Parathyroid adenoma (tissue), 2 donors: ENCODE measurements at regions not wholly inside any gene's neighbourhood (a gene's known extent, or its start where the extent isn't known, plus 50 kb on each side); places are given as distances from the start of the nearest gene placed in this dataset.
"Not testable (repeated sequence)": the region's sequence is repeated elsewhere in the genome, so short reads cannot be mapped to it uniquely, and the experiment has no call there.

Source experiments
- H2AFZ ChIP-seq: fragments of 300-600 bp; sonication (generic); one replicate; pipeline ENCODE4 v1.7.0; 2017; ENCODE audit warnings: antibody characterized with exemption, mild to moderate bottlenecking
- H3K27ac ChIP-seq: fragments of 300-600 bp; sonication (generic); one replicate; pipeline ENCODE4 v1.7.0; 2017
- H3K27me3 ChIP-seq: fragments of 300-600 bp; sonication (generic); one replicate; pipeline ENCODE4 v1.7.0; 2017; ENCODE audit warnings: low read length; ENCODE audit not compliant: control insufficient read depth, insufficient read depth
- H3K36me3 ChIP-seq: fragments of 300-600 bp; sonication (generic); one replicate; pipeline ENCODE4 v1.7.0; 2017; ENCODE audit warnings: low read length; ENCODE audit not compliant: control insufficient read depth, insufficient read depth
- H3K4me1 ChIP-seq: fragments of 300-600 bp; sonication (generic); one replicate; pipeline ENCODE4 v1.7.0; 2017; ENCODE audit warnings: control low read depth
- H3K4me2 ChIP-seq: fragments of 300-600 bp; sonication (generic); one replicate; pipeline ENCODE4 v1.7.0; 2017; ENCODE audit warnings: low read length
- H3K4me3 ChIP-seq: fragments of 300-600 bp; sonication (generic); one replicate; pipeline ENCODE4 v1.7.0; 2017; ENCODE audit warnings: low read depth, low read length
- H3K79me2 ChIP-seq: fragments of 300-600 bp; sonication (generic); one replicate; pipeline ENCODE4 v1.7.0; 2017; ENCODE audit warnings: control low read depth
- H3K9ac ChIP-seq: fragments of 300-600 bp; sonication (generic); one replicate; pipeline ENCODE4 v1.7.0; 2017; ENCODE audit warnings: mild to moderate bottlenecking
- H3K9me3 ChIP-seq: fragments of 300-600 bp; sonication (generic); one replicate; pipeline ENCODE4 v1.7.0; 2017; ENCODE audit warnings: low read length; ENCODE audit not compliant: control insufficient read depth
- donor health status: primary hyperparathyroidism.

DNA sequence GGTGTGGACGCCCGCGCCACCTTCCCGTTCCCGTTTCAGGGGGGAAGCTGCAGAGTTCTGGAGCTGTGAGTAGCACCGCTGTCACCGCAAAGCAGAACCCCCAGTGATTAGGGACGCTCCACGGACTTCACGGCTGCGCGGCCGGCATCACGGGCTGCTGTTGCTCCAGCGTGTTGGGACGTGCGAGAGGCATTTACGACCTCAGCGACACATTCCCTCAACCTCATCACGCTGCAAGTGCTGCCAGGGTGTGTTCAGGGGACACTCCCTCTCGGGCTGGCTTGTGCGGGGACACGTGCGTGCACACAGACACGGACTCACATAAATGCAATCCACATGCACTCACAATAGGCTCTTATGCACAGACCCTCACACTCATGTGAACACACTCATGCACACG is 187.9 kb downstream of the NPIPB11 start:
- H3K79me2 ChIP-seq, H3K9me3 ChIP-seq, H3K9ac ChIP-seq, H3K27ac ChIP-seq, H3K4me3 ChIP-seq, H3K4me1 ChIP-seq, H3K27me3 ChIP-seq, H2AFZ ChIP-seq, H3K4me2 ChIP-seq, H3K36me3 ChIP-seq: not testable (repeated sequence)

DNA sequence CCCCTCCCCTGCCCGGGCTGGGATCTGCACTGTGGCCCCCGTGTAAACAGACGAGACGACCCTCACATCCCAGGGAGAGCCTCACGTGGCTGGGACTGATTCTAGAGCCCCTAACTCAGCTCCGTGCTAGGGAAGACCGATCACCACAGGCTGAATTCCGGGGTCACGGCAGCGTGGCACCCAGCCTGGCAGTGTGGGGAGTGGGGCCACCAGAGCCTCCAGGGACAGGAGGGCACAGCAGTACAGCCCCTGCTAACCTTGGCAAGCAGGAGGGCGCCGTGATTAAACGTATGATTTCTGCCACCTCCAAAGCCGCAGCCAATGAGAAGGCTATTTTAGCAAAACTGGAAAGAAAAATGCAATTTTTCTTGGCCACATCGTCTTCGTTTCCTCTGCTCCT is 188.3 kb downstream of the NPIPB11 start:
- not testable (repeated sequence) for H3K79me2 ChIP-seq, H3K36me3 ChIP-seq, H3K9me3 ChIP-seq, H2AFZ ChIP-seq, H3K9ac ChIP-seq, H3K27ac ChIP-seq, H3K27me3 ChIP-seq, H3K4me3 ChIP-seq, H3K4me1 ChIP-seq, H3K4me2 ChIP-seq

- H3K9ac ChIP-seq, H2AFZ ChIP-seq, H3K4me1 ChIP-seq, H3K9me3 ChIP-seq, H3K4me3 ChIP-seq, H3K27me3 ChIP-seq, H3K79me2 ChIP-seq, H3K36me3 ChIP-seq, H3K27ac ChIP-seq, H3K4me2 ChIP-seq: not testable (repeated sequence)
Observed at GRCh38 chr16:29217752-29218126, 188.8 kb downstream of the NPIPB11 start.

- not testable (repeated sequence) for H3K79me2 ChIP-seq, H3K4me1 ChIP-seq, H3K27ac ChIP-seq, H2AFZ ChIP-seq, H3K4me2 ChIP-seq, H3K9ac ChIP-seq, H3K27me3 ChIP-seq, H3K4me3 ChIP-seq, H3K9me3 ChIP-seq, H3K36me3 ChIP-seq
Observed at GRCh38 chr16:29217104-29217751, 189.3 kb downstream of the NPIPB11 start.

- not testable (repeated sequence) for H3K79me2 ChIP-seq, H3K9me3 ChIP-seq, H3K4me2 ChIP-seq, H3K27ac ChIP-seq, H2AFZ ChIP-seq, H3K36me3 ChIP-seq, H3K27me3 ChIP-seq, H3K4me3 ChIP-seq, H3K4me1 ChIP-seq, H3K9ac ChIP-seq
Observed at GRCh38 chr16:29213770-29214169, 192.7 kb downstream of the NPIPB11 start.

DNA sequence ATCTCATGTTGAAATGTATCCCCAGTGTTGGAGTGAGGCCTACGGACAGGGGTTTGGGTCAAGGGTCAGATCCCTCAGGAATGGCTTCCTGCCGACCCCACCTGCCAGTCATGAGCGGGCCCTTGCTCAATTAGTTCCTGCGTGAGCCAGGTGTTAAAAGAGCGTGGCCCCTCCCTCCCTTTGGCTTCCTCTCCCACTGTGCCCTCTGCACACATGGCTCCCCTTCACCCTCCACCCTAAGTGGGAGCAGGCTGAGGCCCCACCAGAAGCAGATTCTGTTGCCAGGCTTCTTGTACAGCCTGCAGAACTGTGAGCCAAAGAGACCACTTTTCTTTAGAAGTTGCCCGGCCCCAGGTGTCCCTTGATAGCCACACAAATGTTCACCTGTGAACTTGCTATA is 193.3 kb downstream of the NPIPB11 start:
- not testable (repeated sequence) for H3K9ac ChIP-seq, H3K4me1 ChIP-seq, H3K27me3 ChIP-seq, H3K9me3 ChIP-seq, H3K36me3 ChIP-seq, H3K79me2 ChIP-seq, H3K4me3 ChIP-seq, H3K4me2 ChIP-seq, H3K27ac ChIP-seq, H2AFZ ChIP-seq

- not testable (repeated sequence) for H3K4me3 ChIP-seq, H3K79me2 ChIP-seq, H3K27me3 ChIP-seq, H3K9ac ChIP-seq, H3K4me2 ChIP-seq, H2AFZ ChIP-seq, H3K4me1 ChIP-seq, H3K36me3 ChIP-seq, H3K27ac ChIP-seq, H3K9me3 ChIP-seq
Observed at GRCh38 chr16:29212084-29213027, 194.2 kb downstream of the NPIPB11 start.

DNA sequence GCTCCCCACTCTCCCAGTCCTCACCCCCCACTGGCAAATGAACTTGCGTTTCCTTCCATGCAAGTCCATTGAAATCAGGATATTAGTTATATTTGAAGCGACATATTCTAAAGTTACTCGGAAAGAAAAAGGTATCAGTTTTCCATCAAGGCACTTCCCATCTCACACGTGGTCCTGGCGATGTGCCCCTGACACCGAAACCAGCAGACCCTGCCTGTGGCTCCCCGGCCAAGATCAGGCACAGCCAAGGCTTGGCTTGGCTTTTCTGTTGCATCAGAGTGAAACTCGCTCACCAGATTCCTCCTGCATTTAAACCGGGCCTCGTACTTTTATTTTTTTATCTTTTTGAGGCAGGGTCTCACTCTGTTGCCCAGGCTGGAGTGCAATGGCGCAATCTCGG is 195.1 kb downstream of the NPIPB11 start:
- H2AFZ ChIP-seq, H3K4me3 ChIP-seq, H3K36me3 ChIP-seq, H3K9ac ChIP-seq, H3K9me3 ChIP-seq, H3K4me1 ChIP-seq, H3K79me2 ChIP-seq, H3K27me3 ChIP-seq, H3K4me2 ChIP-seq, H3K27ac ChIP-seq: not testable (repeated sequence)

DNA sequence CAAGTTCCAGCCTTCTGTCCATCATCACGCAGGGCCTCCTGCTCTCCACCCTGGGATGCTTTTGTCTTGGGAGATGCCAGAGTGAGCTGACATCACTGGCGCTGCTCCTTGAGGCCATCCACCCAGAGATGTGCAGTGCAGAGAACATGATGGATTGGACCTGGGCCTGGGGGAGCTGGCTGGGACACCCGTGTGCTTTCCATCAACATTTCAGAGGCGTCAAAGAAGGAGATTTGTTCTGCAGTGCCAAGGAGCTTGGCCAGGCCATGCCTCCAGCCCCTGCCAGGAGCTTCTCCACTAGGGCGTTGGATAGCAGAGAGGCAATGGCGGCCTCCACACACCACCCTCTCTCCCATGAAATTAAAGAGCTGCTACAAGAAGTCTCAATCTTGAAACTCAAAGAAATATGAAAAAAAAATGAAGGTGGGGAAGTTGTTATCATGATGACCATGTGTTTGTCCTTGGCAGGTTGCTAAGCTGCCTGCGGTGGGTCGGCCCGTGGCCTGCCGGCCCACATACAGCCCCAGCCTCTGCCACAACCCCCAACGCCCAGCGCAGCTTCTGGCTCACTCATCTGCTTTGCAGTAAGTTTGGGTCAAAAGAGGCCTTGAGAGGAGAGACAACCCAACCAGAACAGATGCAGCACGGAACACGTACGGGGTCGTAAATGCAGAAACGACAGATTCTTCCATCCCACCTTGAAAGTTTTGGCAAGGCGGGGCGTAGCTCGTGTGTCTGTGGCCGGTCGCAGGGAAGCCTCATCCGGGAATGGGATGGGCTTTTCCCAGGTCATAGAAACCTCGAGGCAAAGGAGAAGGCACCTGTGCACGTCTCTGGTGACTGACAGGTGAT is 196.0 kb downstream of the NPIPB11 start:
- not testable (repeated sequence) for H3K36me3 ChIP-seq, H3K27ac ChIP-seq, H3K9me3 ChIP-seq

GRCh38 chr16:29206120-29206519 is 200.4 kb downstream of the NPIPB11 start:
- H3K9me3 ChIP-seq, H3K36me3 ChIP-seq, H2AFZ ChIP-seq, H3K4me1 ChIP-seq, H3K27ac ChIP-seq, H3K4me3 ChIP-seq, H3K4me2 ChIP-seq, H3K79me2 ChIP-seq, H3K27me3 ChIP-seq, H3K9ac ChIP-seq: not testable (repeated sequence)

More for the DNA sequence above, 196.0 kb downstream of the NPIPB11 start:
- not testable (repeated sequence) for H3K4me3 ChIP-seq, H3K27me3 ChIP-seq, H3K4me2 ChIP-seq, H3K9ac ChIP-seq, H3K4me1 ChIP-seq, H2AFZ ChIP-seq, H3K79me2 ChIP-seq
